NT2/D1 (cell line): ENCODE measurements at regions not wholly inside any gene's neighbourhood (a gene's known extent, or its start where the extent isn't known, plus 50 kb on each side); places are given as distances from the start of the nearest gene placed in this dataset.

ENCODE experiments used
- SUZ12 ChIP-seq: IDR thresholded peaks from 2 replicates; pipeline ENCODE4 v1.6.1; 2011; ENCODE audit not compliant: insufficient read length, insufficient read depth; ENCODE audit errors: extremely low read depth
- YY1 ChIP-seq: IDR thresholded peaks from 2 replicates; pipeline ENCODE4 v1.6.1; 2011; ENCODE audit not compliant: insufficient read length, insufficient read depth
- ZNF274 ChIP-seq: IDR thresholded peaks from 2 replicates; pipeline ENCODE4 v1.6.1; 2011; ENCODE audit warnings: mild to moderate bottlenecking, low read depth, low read length

- TF ChIP-seq SUZ12: no peak
- no peak for TF ChIP-seq YY1
- TF ChIP-seq ZNF274: no peak
Measured at GRCh38 chr22:48739348-48740085, 1088.2 kb downstream of the BRD1 start.
